ENCODE measurements at regions not wholly inside any gene's neighbourhood (a gene's known extent, or its start where the extent isn't known, plus 50 kb on each side); places are given as distances from the start of the nearest gene placed in this dataset.

GRCh38 chr1:76713535-76713934 lies 153.7 kb upstream of the ST6GALNAC5 start:
- H3K4me3 ChIP-seq = no peak overlapping the region
- ATAC-seq = no peak
- H3K4me2 ChIP-seq = no peak overlapping the region
- TF ChIP-seq STAT1 (IDR thresholded peaks at IDR 0.05; ENCODE audit: unreplicated experiment) (no peak), CREB1 (CRISPR knock-in tag; IDR thresholded peaks at IDR 0.05; ENCODE audit: low read depth) (no peak), JUNB (IDR thresholded peaks at IDR 0.05; ENCODE audit: unreplicated experiment) (no peak), POLR2AphosphoS5 (IDR thresholded peaks at IDR 0.05; ENCODE audit: low read depth) (no peak), ZNF114 (CRISPR knock-in tag; IDR thresholded peaks at IDR 0.05) (no peak), REST (IDR thresholded peaks at IDR 0.05; ENCODE audit: unreplicated experiment) (no peak), ZNF331 (CRISPR knock-in tag; IDR thresholded peaks at IDR 0.05; ENCODE audit: low read depth) (no peak), EZH2phosphoT487 (IDR thresholded peaks at IDR 0.05; ENCODE audit: unreplicated experiment) (no peak), EZH2 (IDR thresholded peaks at IDR 0.05; ENCODE audit: low read depth, unreplicated experiment) (no peak), ZNF462 (CRISPR knock-in tag; IDR thresholded peaks at IDR 0.05) (no peak), CTCF (conservative IDR thresholded peaks at IDR 0.05; ENCODE audit: low read depth in 2 of 2) (no peak), ETS1 (IDR thresholded peaks at IDR 0.05) (no peak), NANOG (IDR thresholded peaks at IDR 0.05; ENCODE audit: borderline replicate concordance) (no peak)
- Mint-ChIP-seq H3K27ac (no peak overlapping the region), H3K9me3 (no peaks in the 10 kb centered on the region), H3K36me3 (ENCODE audit: low read depth) (no peaks in the 10 kb centered on the region), H3K4me1 (no peaks in the 10 kb centered on the region), H3K27me3 (ENCODE audit: insufficient read depth, low read depth, poor library complexity) (no peaks in the 10 kb centered on the region), H3K4me3 (no peak overlapping the region)
- no peaks in the 10 kb centered on the region for H3F3A ChIP-seq (replicated peaks; ENCODE audit: low read depth)
- no peak for DNase-seq (ENCODE audit: low spot score)
- no peaks in the 10 kb centered on the region for H3K9me2 ChIP-seq (ENCODE audit: insufficient read depth)
- no peaks in the 10 kb centered on the region for H3K79me2 ChIP-seq (replicated peaks; ENCODE audit: insufficient read depth)
- H3K27ac ChIP-seq (ENCODE audit: low read depth) = no peak overlapping the region
- H4K20me1 ChIP-seq (replicated peaks; ENCODE audit: insufficient read depth) = no peaks in the 10 kb centered on the region
- H3K36me3 ChIP-seq (ENCODE audit: insufficient read depth) = no peaks in the 10 kb centered on the region
- H3K27me3 ChIP-seq (ENCODE audit: insufficient read depth) = no peaks in the 10 kb centered on the region
- no peaks in the 10 kb centered on the region for H3K4me1 ChIP-seq (ENCODE audit: insufficient read depth)
- no peak overlapping the region for H2AFZ ChIP-seq
